ENCODE measurements at regions not wholly inside any gene's neighbourhood (a gene's known extent, or its start where the extent isn't known, plus 50 kb on each side); places are given as distances from the start of the nearest gene placed in this dataset.

- no peak for TF ChIP-seq CTCF (IDR thresholded peaks at IDR 0.05; ENCODE audit: insufficient read depth, low read depth, low read length)
- POLR2A ChIA-PET: no interaction called here
- no peak for DNase-seq (ENCODE audit: low read depth)
- no peak overlapping the region for H3K4me3 ChIP-seq (ENCODE audit: low read depth, low read length)
- no peaks in the 10 kb centered on the region; the same call in 1 of the 2 replicates for H3K27me3 ChIP-seq (ENCODE audit: control insufficient read depth, insufficient read depth, low read length)
- CTCF ChIA-PET: no interaction called here
- H3K36me3 ChIP-seq (ENCODE audit: control insufficient read depth, insufficient read depth, low read length): no peaks in the 10 kb centered on the region
These were observed 186.9 kb downstream of the PSMG1 start for GRCh38 chr21:38996355-38996754.

- no peak for DNase-seq (ENCODE audit: low read depth)
- ChIA-PET CTCF (no interaction called here), POLR2A (no interaction called here)
- Histone ChIP-seq H3K27me3 (ENCODE audit: control insufficient read depth, insufficient read depth, low read length) (no peaks in the 10 kb centered on the region; the same call in 1 of the 2 replicates), H3K4me3 (ENCODE audit: low read depth, low read length) (no peak overlapping the region), H3K36me3 (ENCODE audit: control insufficient read depth, insufficient read depth, low read length) (no peaks in the 10 kb centered on the region)
- no peak for TF ChIP-seq CTCF (IDR thresholded peaks at IDR 0.05; ENCODE audit: insufficient read depth, low read depth, low read length)
These were observed 187.5 kb downstream of the PSMG1 start for GRCh38 chr21:38995731-38996130.

- no peak for TF ChIP-seq CTCF (IDR thresholded peaks at IDR 0.05; ENCODE audit: insufficient read depth, low read depth, low read length)
- ChIA-PET CTCF (no interaction called here), POLR2A (no interaction called here)
- H3K36me3 ChIP-seq (ENCODE audit: control insufficient read depth, insufficient read depth, low read length): no peaks in the 10 kb centered on the region
- H3K4me3 ChIP-seq (ENCODE audit: low read depth, low read length): no peak overlapping the region
- no peaks in the 10 kb centered on the region; the same call in 1 of the 2 replicates for H3K27me3 ChIP-seq (ENCODE audit: control insufficient read depth, insufficient read depth, low read length)
- DNase-seq (ENCODE audit: low read depth): no peak
These were observed 188.1 kb downstream of the PSMG1 start for GRCh38 chr21:38995071-38995669.

- H3K4me3 ChIP-seq (ENCODE audit: low read depth, low read length): no peak overlapping the region
- DNase-seq (ENCODE audit: low read depth): no peak
- no peak for TF ChIP-seq CTCF (IDR thresholded peaks at IDR 0.05; ENCODE audit: insufficient read depth, low read depth, low read length)
- H3K36me3 ChIP-seq (ENCODE audit: control insufficient read depth, insufficient read depth, low read length): no peaks in the 10 kb centered on the region
- ChIA-PET CTCF (interaction anchor here (1.3 to 1.6 kb wide), 2 partner anchors 10 to 12 kb away, joined by 3 read pairs; no protein-coding TSS in a partner anchor), POLR2A (no interaction called here)
- H3K27me3 ChIP-seq (ENCODE audit: control insufficient read depth, insufficient read depth, low read length): peaks cover 4% of the 10 kb centered on the region; the same call in 1 of the 2 replicates
These were observed 188.3 kb downstream of the ETS2 start for GRCh38 chr21:38994042-38994441.

GRCh38 chr21:38993561-38993960 lies 187.8 kb downstream of the ETS2 start:
- peaks cover 9% of the 10 kb centered on the region for H3K27me3 ChIP-seq (ENCODE audit: control insufficient read depth, insufficient read depth, low read length)
- ChIA-PET CTCF (interaction anchor here (1.3 to 1.6 kb wide), 2 partner anchors 11 to 13 kb away, joined by 3 read pairs; no protein-coding TSS in a partner anchor), POLR2A (no interaction called here)
- no peak overlapping the region for H3K4me3 ChIP-seq (ENCODE audit: low read depth, low read length)
- H3K36me3 ChIP-seq (ENCODE audit: control insufficient read depth, insufficient read depth, low read length): no peaks in the 10 kb centered on the region
- no peak for DNase-seq (ENCODE audit: low read depth)
- no peak for TF ChIP-seq CTCF (IDR thresholded peaks at IDR 0.05; ENCODE audit: insufficient read depth, low read depth, low read length)
